Activated naive CD4-positive, alpha-beta T cell treated with anti-CD3 and anti-CD28 coated beads for 36 hours (primary cell): ENCODE measurements at regions not wholly inside any gene's neighbourhood (a gene's known extent, or its start where the extent isn't known, plus 50 kb on each side); places are given as distances from the start of the nearest gene placed in this dataset.
"Not testable (repeated sequence)": the region's sequence is repeated elsewhere in the genome, so short reads cannot be mapped to it uniquely, and the experiment has no call there.

ENCODE experiments used
- CTCF ChIA-PET: fragments of 350-600 bp; sonication (Branson Sonifier 250); formaldehyde crosslinking; loops from one replicate; lab custom pipeline; 2021; ENCODE audit warnings: antibody characterized with exemption; lab: Charles Lee
- DNase-seq: peaks from one replicate; pipeline ENCODE4 v3.0.0-alpha.2; 2020
- H3K27ac Mint-ChIP-seq: one replicate; pipeline ENCODE4 v1.8.0; 2021; ENCODE audit warnings: mild to moderate bottlenecking, mixed read lengths
- H3K27me3 Mint-ChIP-seq: one replicate; pipeline ENCODE4 v1.8.0; 2021; ENCODE audit warnings: low read depth, mixed read lengths
- H3K36me3 Mint-ChIP-seq: one replicate; pipeline ENCODE4 v1.8.0; 2021; ENCODE audit warnings: low read depth, mixed read lengths
- H3K4me1 Mint-ChIP-seq: one replicate; pipeline ENCODE4 v1.8.0; 2021; ENCODE audit warnings: low read depth, mixed read lengths
- H3K4me3 Mint-ChIP-seq: one replicate; pipeline ENCODE4 v1.8.0; 2021; ENCODE audit warnings: mild to moderate bottlenecking, moderate library complexity, mixed read lengths
- H3K9me3 Mint-ChIP-seq: one replicate; pipeline ENCODE4 v1.8.0; 2021; ENCODE audit warnings: mixed read lengths
- intact Hi-C: fragments of 100-400 bp; cut with micrococcal nuclease; formaldehyde crosslinking; loops from one replicate; pipeline ENCODE4 v1.15.1; 2023

GRCh38 chrX:28180096-28180495 lies 198.8 kb upstream of the DCAF8L1 start:
- H3K9me3 Mint-ChIP-seq = no peaks in the 10 kb centered on the region
- H3K36me3 Mint-ChIP-seq = no peaks in the 10 kb centered on the region
- no peak overlapping the region for H3K27ac Mint-ChIP-seq

GRCh38 chrX:28178206-28178605 lies 197.0 kb upstream of the DCAF8L1 start:
- Mint-ChIP-seq H3K4me1 (no peaks in the 10 kb centered on the region), H3K36me3 (no peaks in the 10 kb centered on the region), H3K27me3 (no peaks in the 10 kb centered on the region), H3K4me3 (no peak overlapping the region), H3K9me3 (peaks cover 2% of the 10 kb centered on the region), H3K27ac (no peak overlapping the region)
- intact Hi-C loops = no loop called here
- DNase-seq = no peak
- CTCF ChIA-PET = no interaction called here

More at GRCh38 chrX:28180096-28180495, 198.8 kb upstream of the DCAF8L1 start:
- CTCF ChIA-PET = no interaction called here
- intact Hi-C loops = no loop called here
- no peak for DNase-seq
- H3K4me1 Mint-ChIP-seq = no peaks in the 10 kb centered on the region
- H3K4me3 Mint-ChIP-seq = no peak overlapping the region
- H3K27me3 Mint-ChIP-seq = no peaks in the 10 kb centered on the region

GRCh38 chrX:28177202-28177601 lies 196.0 kb upstream of the DCAF8L1 start:
- Mint-ChIP-seq H3K9me3 (peaks cover 6% of the 10 kb centered on the region), H3K4me3 (no peak overlapping the region), H3K36me3 (no peaks in the 10 kb centered on the region), H3K4me1 (no peaks in the 10 kb centered on the region), H3K27me3 (no peaks in the 10 kb centered on the region), H3K27ac (no peak overlapping the region)
- intact Hi-C loops = no loop called here
- DNase-seq = no peak
- CTCF ChIA-PET = no interaction called here

- Mint-ChIP-seq H3K27me3 (no peaks in the 10 kb centered on the region), H3K9me3 (peaks cover 6% of the 10 kb centered on the region), H3K4me1 (no peaks in the 10 kb centered on the region), H3K4me3 (no peak overlapping the region), H3K27ac (no peak overlapping the region), H3K36me3 (no peaks in the 10 kb centered on the region)
- CTCF ChIA-PET = no interaction called here
- intact Hi-C loops = no loop called here
- DNase-seq = no peak
These were observed 189.5 kb upstream of the DCAF8L1 start for GRCh38 chrX:28170713-28171112.

- intact Hi-C loops = no loop called here
- H3K36me3 Mint-ChIP-seq = no peaks in the 10 kb centered on the region
- H3K4me1 Mint-ChIP-seq = no peaks in the 10 kb centered on the region
- no peak for DNase-seq
- H3K4me3 Mint-ChIP-seq = no peak overlapping the region
- H3K9me3 Mint-ChIP-seq = no peaks in the 10 kb centered on the region
- no peak overlapping the region for H3K27ac Mint-ChIP-seq
- CTCF ChIA-PET = no interaction called here
- no peaks in the 10 kb centered on the region for H3K27me3 Mint-ChIP-seq
These were observed 176.9 kb upstream of the DCAF8L1 start for GRCh38 chrX:28158019-28158777.

GRCh38 chrX:28152263-28152662 lies 171.0 kb upstream of the DCAF8L1 start:
- H3K27me3 Mint-ChIP-seq, H3K4me3 Mint-ChIP-seq, CTCF ChIA-PET: not testable (repeated sequence)

GRCh38 chrX:28135378-28136047 lies 154.3 kb upstream of the DCAF8L1 start:
- Mint-ChIP-seq H3K4me3 (no peak overlapping the region), H3K27ac (no peak overlapping the region), H3K36me3 (no peaks in the 10 kb centered on the region), H3K27me3 (no peaks in the 10 kb centered on the region), H3K9me3 (no peaks in the 10 kb centered on the region), H3K4me1 (no peaks in the 10 kb centered on the region)
- intact Hi-C loops = no loop called here
- CTCF ChIA-PET = no interaction called here
- no peak for DNase-seq

More at GRCh38 chrX:28152263-28152662, 171.0 kb upstream of the DCAF8L1 start:
- H3K27ac Mint-ChIP-seq, H3K9me3 Mint-ChIP-seq, H3K4me1 Mint-ChIP-seq, DNase-seq, H3K36me3 Mint-ChIP-seq, intact Hi-C loops: not testable (repeated sequence)

- Mint-ChIP-seq H3K4me1 (no peaks in the 10 kb centered on the region), H3K4me3 (no peak overlapping the region), H3K27me3 (no peaks in the 10 kb centered on the region), H3K36me3 (no peaks in the 10 kb centered on the region), H3K9me3 (no peaks in the 10 kb centered on the region), H3K27ac (no peak overlapping the region)
- DNase-seq = no peak
- intact Hi-C loops = no loop called here
- CTCF ChIA-PET = no interaction called here
These were observed 152.5 kb upstream of the DCAF8L1 start for GRCh38 chrX:28133763-28134162.

GRCh38 chrX:28127662-28128061 lies 146.4 kb upstream of the DCAF8L1 start:
- no peaks in the 10 kb centered on the region for H3K36me3 Mint-ChIP-seq
- no peaks in the 10 kb centered on the region for H3K27me3 Mint-ChIP-seq
- H3K9me3 Mint-ChIP-seq = peaks cover 5% of the 10 kb centered on the region
- CTCF ChIA-PET = no interaction called here
- H3K4me1 Mint-ChIP-seq = no peaks in the 10 kb centered on the region
- DNase-seq = no peak
- no peak overlapping the region for H3K4me3 Mint-ChIP-seq
- intact Hi-C loops = no loop called here
- no peak overlapping the region for H3K27ac Mint-ChIP-seq

- Mint-ChIP-seq H3K4me3 (no peak overlapping the region), H3K9me3 (peaks cover 5% of the 10 kb centered on the region), H3K27ac (no peak overlapping the region)
These were observed 145.6 kb upstream of the DCAF8L1 start for GRCh38 chrX:28126886-28127285.

GRCh38 chrX:28124416-28124815 lies 143.2 kb upstream of the DCAF8L1 start:
- peaks cover 5% of the 10 kb centered on the region for H3K9me3 Mint-ChIP-seq
- CTCF ChIA-PET = no interaction called here
- intact Hi-C loops = no loop called here
- no peak overlapping the region for H3K4me3 Mint-ChIP-seq
- no peaks in the 10 kb centered on the region for H3K27me3 Mint-ChIP-seq
- H3K36me3 Mint-ChIP-seq = no peaks in the 10 kb centered on the region
- no peak for DNase-seq
- H3K27ac Mint-ChIP-seq = no peak overlapping the region
- H3K4me1 Mint-ChIP-seq = no peaks in the 10 kb centered on the region

More at GRCh38 chrX:28126886-28127285, 145.6 kb upstream of the DCAF8L1 start:
- CTCF ChIA-PET = no interaction called here
- Mint-ChIP-seq H3K36me3 (no peaks in the 10 kb centered on the region), H3K4me1 (no peaks in the 10 kb centered on the region), H3K27me3 (no peaks in the 10 kb centered on the region)
- intact Hi-C loops = no loop called here
- DNase-seq = no peak

GRCh38 chrX:28120580-28121245 lies 139.5 kb upstream of the DCAF8L1 start:
- H3K27me3 Mint-ChIP-seq, DNase-seq, H3K4me3 Mint-ChIP-seq, H3K9me3 Mint-ChIP-seq, intact Hi-C loops, H3K4me1 Mint-ChIP-seq, H3K27ac Mint-ChIP-seq, H3K36me3 Mint-ChIP-seq, CTCF ChIA-PET: not testable (repeated sequence)
